Sigmoid colon (tissue), 3 donors: ENCODE measurements at regions not wholly inside any gene's neighbourhood (a gene's known extent, or its start where the extent isn't known, plus 50 kb on each side); places are given as distances from the start of the nearest gene placed in this dataset.

ENCODE experiments used
- POLR2A ChIP-seq, 2 donors: fragments of 450-650 bp; IDR thresholded peaks; one replicate each; pipeline ENCODE4 v1.6.1; 2016; ENCODE audit warnings: antibody characterized with exemption in 2 of 2, mild to moderate bottlenecking in 2 of 2, moderate library complexity in 2 of 2
- TF ChIP-seq, protein P1 (sequence below), 4 experiments: fragments of 450-650 bp in 3 of 4; fragments of 200-600 bp in 1 of 4; IDR thresholded peaks; one replicate each; pipeline ENCODE4 v1.5.1; 2016 to 2019; ENCODE audit warnings: antibody characterized with exemption in 4 of 4, mild to moderate bottlenecking in 3 of 4, moderate library complexity in 2 of 4

DNA sequence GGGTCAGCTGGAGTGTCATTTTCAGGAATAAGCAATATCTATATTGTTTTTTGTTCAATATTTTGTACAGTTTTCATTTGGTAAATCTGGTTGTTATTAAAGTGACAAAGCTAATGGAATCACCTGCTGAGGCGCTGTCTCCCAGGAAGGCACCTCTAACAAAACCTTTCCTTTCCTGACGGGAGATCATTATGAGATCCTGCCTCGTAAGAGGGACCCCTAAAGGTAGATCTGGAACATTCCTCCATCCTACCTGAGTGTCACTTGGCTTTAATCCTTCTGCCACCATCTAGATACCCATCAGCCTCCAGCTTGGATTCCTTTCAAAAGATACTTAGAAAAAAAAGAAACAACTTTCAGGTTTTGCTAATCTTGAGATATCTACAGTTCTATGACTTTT, 157.7 kb downstream of the FAT3 start:
- TF ChIP-seq POLR2A (IDR thresholded peaks at IDR 0.05) = no peak
- TF ChIP-seq, protein P1, sequence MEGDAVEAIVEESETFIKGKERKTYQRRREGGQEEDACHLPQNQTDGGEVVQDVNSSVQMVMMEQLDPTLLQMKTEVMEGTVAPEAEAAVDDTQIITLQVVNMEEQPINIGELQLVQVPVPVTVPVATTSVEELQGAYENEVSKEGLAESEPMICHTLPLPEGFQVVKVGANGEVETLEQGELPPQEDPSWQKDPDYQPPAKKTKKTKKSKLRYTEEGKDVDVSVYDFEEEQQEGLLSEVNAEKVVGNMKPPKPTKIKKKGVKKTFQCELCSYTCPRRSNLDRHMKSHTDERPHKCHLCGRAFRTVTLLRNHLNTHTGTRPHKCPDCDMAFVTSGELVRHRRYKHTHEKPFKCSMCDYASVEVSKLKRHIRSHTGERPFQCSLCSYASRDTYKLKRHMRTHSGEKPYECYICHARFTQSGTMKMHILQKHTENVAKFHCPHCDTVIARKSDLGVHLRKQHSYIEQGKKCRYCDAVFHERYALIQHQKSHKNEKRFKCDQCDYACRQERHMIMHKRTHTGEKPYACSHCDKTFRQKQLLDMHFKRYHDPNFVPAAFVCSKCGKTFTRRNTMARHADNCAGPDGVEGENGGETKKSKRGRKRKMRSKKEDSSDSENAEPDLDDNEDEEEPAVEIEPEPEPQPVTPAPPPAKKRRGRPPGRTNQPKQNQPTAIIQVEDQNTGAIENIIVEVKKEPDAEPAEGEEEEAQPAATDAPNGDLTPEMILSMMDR (IDR thresholded peaks at IDR 0.05) = no peak
